ENCODE measurements at regions not wholly inside any gene's neighbourhood (a gene's known extent, or its start where the extent isn't known, plus 50 kb on each side); places are given as distances from the start of the nearest gene placed in this dataset.

DNA sequence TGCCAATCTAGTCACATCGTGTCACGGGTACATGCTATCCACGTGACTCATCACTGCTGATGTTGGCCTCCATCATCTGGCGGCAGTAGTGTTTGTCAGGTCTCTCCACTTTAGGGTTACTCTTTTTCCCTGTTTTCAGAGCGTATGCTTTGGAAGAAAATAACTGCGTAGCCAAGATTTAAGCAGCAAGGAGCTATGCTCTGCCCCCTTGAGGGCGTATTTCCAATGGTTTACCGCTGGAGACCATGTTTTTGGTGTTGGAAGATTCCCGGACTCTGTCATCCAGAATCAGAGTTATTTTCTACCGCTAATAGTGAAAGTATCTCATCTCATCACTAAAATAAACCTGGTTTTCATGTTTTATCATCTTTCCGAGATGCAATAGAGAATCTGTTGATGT lies 306.5 kb downstream of the C6orf118 start (continued):
- TF ChIP-seq TCF4 (CRISPR knock-in tag; IDR thresholded peaks at IDR 0.05; ENCODE audit: borderline replicate concordance) (no peak), OSR1 (CRISPR knock-in tag; IDR thresholded peaks at IDR 0.05) (no peak), ZNF565 (CRISPR knock-in tag; conservative IDR thresholded peaks at IDR 0.05; ENCODE audit: low read depth) (no peak)
- TF ChIP-seq, protein P1, sequence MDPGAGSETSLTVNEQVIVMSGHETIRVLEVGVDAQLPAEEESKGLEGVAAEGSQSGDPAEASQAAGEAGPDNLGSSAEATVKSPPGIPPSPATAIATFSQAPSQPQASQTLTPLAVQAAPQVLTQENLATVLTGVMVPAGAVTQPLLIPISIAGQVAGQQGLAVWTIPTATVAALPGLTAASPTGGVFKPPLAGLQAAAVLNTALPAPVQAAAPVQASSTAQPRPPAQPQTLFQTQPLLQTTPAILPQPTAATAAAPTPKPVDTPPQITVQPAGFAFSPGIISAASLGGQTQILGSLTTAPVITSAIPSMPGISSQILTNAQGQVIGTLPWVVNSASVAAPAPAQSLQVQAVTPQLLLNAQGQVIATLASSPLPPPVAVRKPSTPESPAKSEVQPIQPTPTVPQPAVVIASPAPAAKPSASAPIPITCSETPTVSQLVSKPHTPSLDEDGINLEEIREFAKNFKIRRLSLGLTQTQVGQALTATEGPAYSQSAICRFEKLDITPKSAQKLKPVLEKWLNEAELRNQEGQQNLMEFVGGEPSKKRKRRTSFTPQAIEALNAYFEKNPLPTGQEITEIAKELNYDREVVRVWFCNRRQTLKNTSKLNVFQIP (CRISPR knock-in tag; IDR thresholded peaks at IDR 0.05; ENCODE audit: borderline replicate concordance, low read depth), result no peak

DNA sequence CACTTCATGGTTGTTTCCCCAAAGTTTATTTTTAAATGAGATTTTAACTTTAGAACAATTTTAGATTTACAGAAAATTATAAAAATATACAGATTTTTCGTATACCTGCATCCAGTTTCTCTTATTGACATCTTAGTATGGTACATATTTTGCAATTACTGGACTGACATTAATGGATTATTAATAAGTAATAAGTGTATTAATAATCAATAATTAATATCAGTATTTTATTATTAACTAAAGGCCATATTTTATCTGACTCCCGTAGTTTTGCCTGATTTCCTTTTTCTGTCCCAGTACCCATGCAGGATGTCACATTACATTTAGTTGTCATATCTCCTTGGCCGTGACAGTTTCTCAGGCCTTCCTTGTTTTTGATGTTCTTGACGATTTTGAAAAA lies 307.0 kb downstream of the C6orf118 start:
- no peak for TF ChIP-seq ESRRG (CRISPR knock-in tag; IDR thresholded peaks at IDR 0.05)
- no peak for TF ChIP-seq ZNF565 (CRISPR knock-in tag; conservative IDR thresholded peaks at IDR 0.05; ENCODE audit: low read depth)
- no peak for TF ChIP-seq ZNF70 (CRISPR knock-in tag; IDR thresholded peaks at IDR 0.05)
- TF ChIP-seq CSDC2 (CRISPR knock-in tag; IDR thresholded peaks at IDR 0.05), result no peak
- TF ChIP-seq ZNF8 (CRISPR knock-in tag; IDR thresholded peaks at IDR 0.05), result no peak
- no peak for TF ChIP-seq TOX (CRISPR knock-in tag; IDR thresholded peaks at IDR 0.05; ENCODE audit: borderline replicate concordance)
- no peak for TF ChIP-seq PPARA (CRISPR knock-in tag; IDR thresholded peaks at IDR 0.05; ENCODE audit: borderline replicate concordance)

DNA sequence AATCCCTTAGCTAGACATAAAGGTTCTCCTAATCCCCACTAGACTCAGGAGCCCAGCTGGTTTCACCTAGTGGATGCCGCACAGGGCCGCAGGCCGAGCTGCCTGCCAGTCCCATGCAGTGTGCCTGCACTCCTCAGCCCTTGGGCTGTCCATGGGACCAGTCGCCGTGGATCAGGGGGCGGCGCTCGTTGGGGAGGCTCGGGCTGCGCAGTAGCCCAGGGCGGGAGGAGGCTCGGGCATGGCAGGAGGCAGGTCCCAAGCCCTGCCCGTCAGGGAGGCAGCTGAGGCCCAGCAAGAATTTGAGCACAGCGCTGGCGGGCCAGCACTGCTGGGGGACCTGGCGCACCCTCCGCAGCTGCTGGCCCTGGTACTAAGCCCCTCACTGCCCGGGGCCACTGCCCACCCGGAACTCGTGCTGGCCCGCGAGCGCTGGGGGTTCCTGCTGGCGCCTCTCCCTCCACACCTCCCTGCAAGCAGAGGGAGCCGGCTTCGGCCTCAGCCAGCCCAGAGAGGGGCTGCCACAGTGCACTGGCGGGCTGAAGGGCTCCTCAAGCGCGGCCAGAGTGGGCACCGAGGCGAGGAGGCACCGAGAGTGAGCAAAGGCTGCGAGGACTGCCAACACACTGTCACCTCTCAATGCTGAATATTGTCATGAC lies 307.8 kb downstream of the C6orf118 start:
- TF ChIP-seq, protein P2, sequence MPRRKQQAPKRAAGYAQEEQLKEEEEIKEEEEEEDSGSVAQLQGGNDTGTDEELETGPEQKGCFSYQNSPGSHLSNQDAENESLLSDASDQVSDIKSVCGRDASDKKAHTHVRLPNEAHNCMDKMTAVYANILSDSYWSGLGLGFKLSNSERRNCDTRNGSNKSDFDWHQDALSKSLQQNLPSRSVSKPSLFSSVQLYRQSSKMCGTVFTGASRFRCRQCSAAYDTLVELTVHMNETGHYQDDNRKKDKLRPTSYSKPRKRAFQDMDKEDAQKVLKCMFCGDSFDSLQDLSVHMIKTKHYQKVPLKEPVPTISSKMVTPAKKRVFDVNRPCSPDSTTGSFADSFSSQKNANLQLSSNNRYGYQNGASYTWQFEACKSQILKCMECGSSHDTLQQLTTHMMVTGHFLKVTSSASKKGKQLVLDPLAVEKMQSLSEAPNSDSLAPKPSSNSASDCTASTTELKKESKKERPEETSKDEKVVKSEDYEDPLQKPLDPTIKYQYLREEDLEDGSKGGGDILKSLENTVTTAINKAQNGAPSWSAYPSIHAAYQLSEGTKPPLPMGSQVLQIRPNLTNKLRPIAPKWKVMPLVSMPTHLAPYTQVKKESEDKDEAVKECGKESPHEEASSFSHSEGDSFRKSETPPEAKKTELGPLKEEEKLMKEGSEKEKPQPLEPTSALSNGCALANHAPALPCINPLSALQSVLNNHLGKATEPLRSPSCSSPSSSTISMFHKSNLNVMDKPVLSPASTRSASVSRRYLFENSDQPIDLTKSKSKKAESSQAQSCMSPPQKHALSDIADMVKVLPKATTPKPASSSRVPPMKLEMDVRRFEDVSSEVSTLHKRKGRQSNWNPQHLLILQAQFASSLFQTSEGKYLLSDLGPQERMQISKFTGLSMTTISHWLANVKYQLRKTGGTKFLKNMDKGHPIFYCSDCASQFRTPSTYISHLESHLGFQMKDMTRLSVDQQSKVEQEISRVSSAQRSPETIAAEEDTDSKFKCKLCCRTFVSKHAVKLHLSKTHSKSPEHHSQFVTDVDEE (CRISPR knock-in tag; IDR thresholded peaks at IDR 0.05), result no peak
- TF ChIP-seq, protein P3, sequence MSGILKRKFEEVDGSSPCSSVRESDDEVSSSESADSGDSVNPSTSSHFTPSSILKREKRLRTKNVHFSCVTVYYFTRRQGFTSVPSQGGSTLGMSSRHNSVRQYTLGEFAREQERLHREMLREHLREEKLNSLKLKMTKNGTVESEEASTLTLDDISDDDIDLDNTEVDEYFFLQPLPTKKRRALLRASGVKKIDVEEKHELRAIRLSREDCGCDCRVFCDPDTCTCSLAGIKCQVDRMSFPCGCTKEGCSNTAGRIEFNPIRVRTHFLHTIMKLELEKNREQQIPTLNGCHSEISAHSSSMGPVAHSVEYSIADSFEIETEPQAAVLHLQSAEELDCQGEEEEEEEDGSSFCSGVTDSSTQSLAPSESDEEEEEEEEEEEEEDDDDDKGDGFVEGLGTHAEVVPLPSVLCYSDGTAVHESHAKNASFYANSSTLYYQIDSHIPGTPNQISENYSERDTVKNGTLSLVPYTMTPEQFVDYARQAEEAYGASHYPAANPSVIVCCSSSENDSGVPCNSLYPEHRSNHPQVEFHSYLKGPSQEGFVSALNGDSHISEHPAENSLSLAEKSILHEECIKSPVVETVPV (CRISPR knock-in tag; IDR thresholded peaks at IDR 0.05), result no peak
- TF ChIP-seq TOX (CRISPR knock-in tag; IDR thresholded peaks at IDR 0.05; ENCODE audit: borderline replicate concordance) (no peak), TCF4 (CRISPR knock-in tag; IDR thresholded peaks at IDR 0.05; ENCODE audit: borderline replicate concordance) (no peak), BACH2 (CRISPR knock-in tag; IDR thresholded peaks at IDR 0.05; ENCODE audit: borderline replicate concordance) (no peak), ARNTL (CRISPR knock-in tag; IDR thresholded peaks at IDR 0.05; ENCODE audit: borderline replicate concordance, low read depth) (no peak), OSR1 (CRISPR knock-in tag; IDR thresholded peaks at IDR 0.05) (no peak), ZNF565 (CRISPR knock-in tag; conservative IDR thresholded peaks at IDR 0.05; ENCODE audit: low read depth) (no peak), CSDC2 (CRISPR knock-in tag; IDR thresholded peaks at IDR 0.05) (no peak), ZFP30 (CRISPR knock-in tag; IDR thresholded peaks at IDR 0.05) (no peak)
- TF ChIP-seq, protein P1 (CRISPR knock-in tag; IDR thresholded peaks at IDR 0.05; ENCODE audit: borderline replicate concordance, low read depth), result no peak
- TF ChIP-seq, protein P4, sequence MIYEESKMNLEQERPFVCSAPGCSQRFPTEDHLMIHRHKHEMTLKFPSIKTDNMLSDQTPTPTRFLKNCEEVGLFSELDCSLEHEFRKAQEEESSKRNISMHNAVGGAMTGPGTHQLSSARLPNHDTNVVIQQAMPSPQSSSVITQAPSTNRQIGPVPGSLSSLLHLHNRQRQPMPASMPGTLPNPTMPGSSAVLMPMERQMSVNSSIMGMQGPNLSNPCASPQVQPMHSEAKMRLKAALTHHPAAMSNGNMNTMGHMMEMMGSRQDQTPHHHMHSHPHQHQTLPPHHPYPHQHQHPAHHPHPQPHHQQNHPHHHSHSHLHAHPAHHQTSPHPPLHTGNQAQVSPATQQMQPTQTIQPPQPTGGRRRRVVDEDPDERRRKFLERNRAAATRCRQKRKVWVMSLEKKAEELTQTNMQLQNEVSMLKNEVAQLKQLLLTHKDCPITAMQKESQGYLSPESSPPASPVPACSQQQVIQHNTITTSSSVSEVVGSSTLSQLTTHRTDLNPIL (CRISPR knock-in tag; IDR thresholded peaks at IDR 0.05; ENCODE audit: low read depth), result no peak

More for the DNA sequence above, 307.0 kb downstream of the C6orf118 start:
- ATAC-seq, result no peak

DNA sequence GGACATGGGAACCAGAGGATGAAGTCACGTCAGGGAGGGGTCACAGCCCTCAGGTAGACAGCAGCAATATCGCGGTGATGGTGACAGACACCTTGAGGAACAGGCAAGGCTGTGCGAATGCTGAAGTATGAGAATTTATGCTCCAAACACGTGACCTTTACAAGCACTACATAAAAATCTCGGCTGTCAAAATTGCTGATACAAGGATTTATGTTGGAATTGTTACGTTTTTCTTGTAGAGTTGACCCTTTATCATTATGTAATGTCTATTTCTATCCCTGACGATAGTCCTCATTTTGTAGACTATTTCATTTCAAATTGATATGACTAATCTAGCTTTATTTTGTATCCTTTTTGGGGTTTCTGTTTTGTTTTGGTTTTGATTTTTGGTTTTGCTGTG lies 311.1 kb downstream of the C6orf118 start:
- ATAC-seq, result no peak
- TF ChIP-seq ZFP30 (CRISPR knock-in tag; IDR thresholded peaks at IDR 0.05) (no peak), BACH2 (CRISPR knock-in tag; IDR thresholded peaks at IDR 0.05; ENCODE audit: borderline replicate concordance) (no peak), GLIS3 (CRISPR knock-in tag; IDR thresholded peaks at IDR 0.05) (no peak), RARB (CRISPR knock-in tag; IDR thresholded peaks at IDR 0.05) (no peak), PPARA (CRISPR knock-in tag; IDR thresholded peaks at IDR 0.05; ENCODE audit: borderline replicate concordance) (no peak), SNAI2 (CRISPR knock-in tag; IDR thresholded peaks at IDR 0.05) (no peak), ZNF70 (CRISPR knock-in tag; IDR thresholded peaks at IDR 0.05) (no peak), OSR1 (CRISPR knock-in tag; IDR thresholded peaks at IDR 0.05) (no peak), ZFP3 (CRISPR knock-in tag; IDR thresholded peaks at IDR 0.05) (no peak), ARNTL (CRISPR knock-in tag; IDR thresholded peaks at IDR 0.05; ENCODE audit: borderline replicate concordance, low read depth) (no peak)
- TF ChIP-seq, protein P2 (CRISPR knock-in tag; IDR thresholded peaks at IDR 0.05), result no peak
- TF ChIP-seq, protein P1 (CRISPR knock-in tag; IDR thresholded peaks at IDR 0.05; ENCODE audit: borderline replicate concordance, low read depth), result no peak

More for the DNA sequence above, 307.8 kb downstream of the C6orf118 start:
- no peak for ATAC-seq

Data from SK-N-SH treated with all-trans-retinoic acid at 6 μM for 48 hours (cell line).